GM19043 (cell line): ENCODE measurements at regions not wholly inside any gene's neighbourhood (a gene's known extent, or its start where the extent isn't known, plus 50 kb on each side); places are given as distances from the start of the nearest gene placed in this dataset.

Source experiments
- ATAC-seq: cut with Tn5 transposase; IDR thresholded peaks from one replicate; pipeline ENCODE4 v1.9.1; 2021; ENCODE audit warnings: low read depth; ENCODE audit not compliant: unreplicated experiment

DNA sequence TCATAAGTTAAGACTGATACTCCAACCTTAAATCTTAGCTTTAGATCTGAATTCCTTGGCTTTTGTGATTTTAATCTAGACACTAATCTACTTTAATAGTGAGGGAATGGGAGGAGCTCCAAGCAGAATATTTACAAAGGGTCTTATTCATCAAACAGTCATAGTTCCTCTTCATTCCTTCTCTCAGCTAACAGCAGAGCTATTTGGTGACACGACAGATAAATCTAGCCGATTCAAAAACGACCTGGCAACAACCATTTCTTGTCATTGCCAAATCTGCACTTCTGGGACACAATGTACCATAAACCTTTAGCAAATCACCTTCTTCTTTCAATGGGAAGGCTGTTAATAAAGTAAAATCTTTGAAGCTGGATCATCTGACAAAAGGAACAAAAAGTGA is 52.8 kb upstream of the FOXD3 start:
- ATAC-seq = no peak
